Gastrocnemius medialis (tissue), 4 donors: ENCODE measurements at regions not wholly inside any gene's neighbourhood (a gene's known extent, or its start where the extent isn't known, plus 50 kb on each side); places are given as distances from the start of the nearest gene placed in this dataset.

Experiments used
- ATAC-seq, 2 donors: fragments of 150-250 bp; one replicate each; pipeline ENCODE4 v1.9.1; 2016
- DNase-seq, 2 donors: peaks; one replicate each; pipeline ENCODE4 v3.0.0-alpha.2; 2019
- H3K27ac ChIP-seq, 4 donors: fragments of 200-600 bp; sonication (generic); 1 replicate in 1 of 4; 2 replicates in 3 of 4; pipeline ENCODE4 v1.5.1; 2016 to 2018; ENCODE audit warnings: mild to moderate bottlenecking in 2 of 4, moderate library complexity in 1 of 4
- H3K27me3 ChIP-seq, 3 donors: fragments of 200-600 bp; sonication (generic) in 2 of 3; 1 replicate in 1 of 3; 2 replicates in 2 of 3; pipeline versions ENCODE4 v1.5.1 to v1.6.0; 2016 to 2019; ENCODE audit warnings: mild to moderate bottlenecking in 1 of 3, moderate library complexity in 1 of 3
- H3K36me3 ChIP-seq, 2 donors: fragments of 200-600 bp; sonication (generic) in 1 of 2; one replicate each; pipeline ENCODE4 v1.5.1; 2017 to 2018
- H3K4me1 ChIP-seq, 2 donors: fragments of 200-600 bp; sonication (generic) in 1 of 2; one replicate each; pipeline ENCODE4 v1.5.1; 2016 to 2017; ENCODE audit warnings: mild to moderate bottlenecking in 2 of 2
- H3K4me3 ChIP-seq, 4 donors: fragments of 200-600 bp; sonication (generic) in 3 of 4; 1 replicate in 1 of 4; 2 replicates in 3 of 4; pipeline ENCODE4 v1.5.1; 2016 to 2019; ENCODE audit warnings: mild to moderate bottlenecking in 2 of 4
- H3K9me3 ChIP-seq, 3 donors: fragments of 200-600 bp; sonication (generic) in 2 of 3; 1 replicate in 1 of 3; 2 replicates in 2 of 3; pipeline ENCODE4 v1.5.1; 2016 to 2019
- POLR2A ChIP-seq, 2 donors: fragments of 450-650 bp; IDR thresholded peaks; one replicate each; pipeline ENCODE4 v1.6.1; 2017; ENCODE audit warnings: antibody characterized with exemption in 2 of 2, mild to moderate bottlenecking in 2 of 2, moderate library complexity in 2 of 2
- in situ Hi-C, 4 donors: fragments of 200-750 bp; cut with MboI; loops; one replicate each; pipeline versions ENCODE4 v1.15.0 to v1.8.0; 2017; ENCODE audit warnings: low sequenced_read_pairs in 4 of 4
- intact Hi-C: fragments of 100-400 bp; cut with DNase I; formaldehyde crosslinking; loops from one replicate; pipeline ENCODE4 v1.15.1; 2023; ENCODE audit warnings: low total_unique reads
- TF ChIP-seq, protein P1 (sequence below), 5 experiments: fragments of 450-650 bp in 3 of 5; fragments of 200-600 bp in 2 of 5; sonication (generic) in 2 of 5; IDR thresholded peaks in 4 of 5; conservative IDR thresholded peaks in 1 of 5; 1 replicate in 4 of 5; 2 replicates in 1 of 5; pipeline ENCODE4 v1.5.1; 2016 to 2019; ENCODE audit warnings: antibody characterized with exemption in 5 of 5, mild to moderate bottlenecking in 3 of 5, moderate library complexity in 3 of 5

DNA sequence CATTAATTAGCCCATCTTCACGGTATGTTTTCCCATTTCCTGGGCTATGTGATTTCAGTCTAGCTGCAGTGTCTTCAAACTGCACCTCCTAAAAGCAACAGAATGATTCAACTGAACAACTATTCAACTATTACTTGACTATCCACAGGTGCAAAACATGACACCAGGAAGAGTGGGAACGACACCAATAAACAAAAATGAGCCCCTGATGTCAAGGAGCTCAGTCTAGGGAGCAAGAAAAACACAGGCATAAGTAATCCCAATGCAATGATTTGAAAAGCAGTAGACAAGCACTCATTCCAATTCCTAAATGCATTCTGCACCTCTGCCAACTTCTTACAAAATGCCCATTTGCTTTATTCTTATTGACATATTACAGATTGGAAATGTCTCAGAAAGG, 285.6 kb downstream of the ETS1 start:
- intact Hi-C loops, result no loop called here
- Histone ChIP-seq H3K27me3 (no peaks in the 10 kb centered on the region), H3K9me3 (no peaks in the 10 kb centered on the region), H3K27ac (no peak overlapping the region), H3K4me1 (peaks cover 0 to 16% of the 10 kb centered on the region in 2 donors), H3K36me3 (no peaks in the 10 kb centered on the region), H3K4me3 (no peak overlapping the region)
- in situ Hi-C loops, result no loop called here
- ATAC-seq (no peak), DNase-seq (no peak)
- no peak for TF ChIP-seq POLR2A (IDR thresholded peaks at IDR 0.05)
- TF ChIP-seq, protein P1, sequence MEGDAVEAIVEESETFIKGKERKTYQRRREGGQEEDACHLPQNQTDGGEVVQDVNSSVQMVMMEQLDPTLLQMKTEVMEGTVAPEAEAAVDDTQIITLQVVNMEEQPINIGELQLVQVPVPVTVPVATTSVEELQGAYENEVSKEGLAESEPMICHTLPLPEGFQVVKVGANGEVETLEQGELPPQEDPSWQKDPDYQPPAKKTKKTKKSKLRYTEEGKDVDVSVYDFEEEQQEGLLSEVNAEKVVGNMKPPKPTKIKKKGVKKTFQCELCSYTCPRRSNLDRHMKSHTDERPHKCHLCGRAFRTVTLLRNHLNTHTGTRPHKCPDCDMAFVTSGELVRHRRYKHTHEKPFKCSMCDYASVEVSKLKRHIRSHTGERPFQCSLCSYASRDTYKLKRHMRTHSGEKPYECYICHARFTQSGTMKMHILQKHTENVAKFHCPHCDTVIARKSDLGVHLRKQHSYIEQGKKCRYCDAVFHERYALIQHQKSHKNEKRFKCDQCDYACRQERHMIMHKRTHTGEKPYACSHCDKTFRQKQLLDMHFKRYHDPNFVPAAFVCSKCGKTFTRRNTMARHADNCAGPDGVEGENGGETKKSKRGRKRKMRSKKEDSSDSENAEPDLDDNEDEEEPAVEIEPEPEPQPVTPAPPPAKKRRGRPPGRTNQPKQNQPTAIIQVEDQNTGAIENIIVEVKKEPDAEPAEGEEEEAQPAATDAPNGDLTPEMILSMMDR (IDR thresholded peaks at IDR 0.05 in 4 of 5, conservative IDR thresholded peaks at IDR 0.05 in 1 of 5), result no peak

DNA sequence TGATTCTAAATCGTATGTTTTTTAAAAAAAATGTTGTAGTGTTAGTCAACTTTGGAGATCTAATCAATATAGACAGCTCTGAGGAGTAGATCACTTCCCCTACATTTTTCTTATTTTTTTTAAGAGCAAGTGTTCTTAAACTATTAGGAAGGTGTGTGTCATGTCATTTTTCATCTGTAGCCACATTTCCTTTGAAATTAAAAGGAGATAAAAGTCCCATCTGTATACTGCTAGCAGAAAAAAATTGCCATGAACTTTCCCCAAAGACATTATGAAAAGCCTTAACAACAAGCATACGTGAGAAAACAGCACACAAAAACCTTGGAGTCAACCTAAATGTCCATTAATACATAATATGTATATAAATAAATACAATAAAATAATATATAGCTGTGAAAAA, 286.6 kb downstream of the ETS1 start:
- in situ Hi-C loops (no loop called here), intact Hi-C loops (no loop called here)
- H3K4me1 ChIP-seq, result peaks cover 0 to 16% of the 10 kb centered on the region in 2 donors

DNA sequence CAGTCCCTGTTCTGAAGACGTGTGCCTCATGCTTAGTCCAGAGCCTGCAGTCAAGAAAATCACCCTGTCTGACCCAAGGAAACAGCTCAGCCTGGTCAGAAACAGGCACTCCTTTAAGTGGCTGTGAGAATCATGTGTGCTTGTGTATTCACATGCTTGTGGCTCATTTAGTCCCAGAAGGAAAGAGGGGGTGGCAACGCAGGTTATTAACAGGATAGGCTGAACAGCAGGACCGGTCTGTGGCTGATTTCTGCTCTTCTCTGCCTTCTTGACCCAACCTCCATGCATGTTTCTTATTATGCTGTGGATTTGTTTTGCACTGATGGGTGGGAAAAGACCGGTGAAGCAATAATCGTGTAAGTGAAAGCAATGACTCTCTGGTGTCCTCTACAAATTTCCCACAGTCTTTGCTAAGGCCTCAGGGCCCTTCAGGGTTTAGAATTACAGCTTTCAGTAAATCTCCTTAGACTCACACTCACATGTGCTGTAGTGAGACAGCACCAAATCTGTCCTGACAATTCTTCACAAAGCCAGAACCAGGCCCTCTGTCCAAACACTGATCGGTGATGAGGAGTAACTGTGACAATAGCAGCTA, 288.1 kb downstream of the ETS1 start:
- DNase-seq (peak; percentile 21 to 43), ATAC-seq (peak; percentile 59 to 76)
- no peak for TF ChIP-seq POLR2A (IDR thresholded peaks at IDR 0.05)
- TF ChIP-seq, protein P1 (IDR thresholded peaks at IDR 0.05 in 4 of 5, conservative IDR thresholded peaks at IDR 0.05 in 1 of 5), result no peak
- no peaks in the 10 kb centered on the region for H3K9me3 ChIP-seq
- H3K27ac ChIP-seq, result peak overlapping the region; percentile 50 to 71 (median 62)
- no peaks in the 10 kb centered on the region for H3K27me3 ChIP-seq
- no peak overlapping the region for H3K4me3 ChIP-seq
- in situ Hi-C loops (loop anchor here (25.0 kb wide), 1 partner anchor 538 kb away; no protein-coding TSS in a partner anchor), intact Hi-C loops (no loop called here)
- H3K4me1 ChIP-seq, result peaks cover 0 to 16% of the 10 kb centered on the region in 2 donors
- H3K36me3 ChIP-seq, result no peaks in the 10 kb centered on the region

More for the DNA sequence above, 286.6 kb downstream of the ETS1 start:
- no peaks in the 10 kb centered on the region for H3K27me3 ChIP-seq
- H3K4me3 ChIP-seq, result no peak overlapping the region
- H3K9me3 ChIP-seq, result no peaks in the 10 kb centered on the region
- DNase-seq (no peak), ATAC-seq (no peak)
- TF ChIP-seq, protein P1 (IDR thresholded peaks at IDR 0.05 in 4 of 5, conservative IDR thresholded peaks at IDR 0.05 in 1 of 5), result no peak
- no peak for TF ChIP-seq POLR2A (IDR thresholded peaks at IDR 0.05)
- no peaks in the 10 kb centered on the region for H3K36me3 ChIP-seq
- no peak overlapping the region for H3K27ac ChIP-seq

DNA sequence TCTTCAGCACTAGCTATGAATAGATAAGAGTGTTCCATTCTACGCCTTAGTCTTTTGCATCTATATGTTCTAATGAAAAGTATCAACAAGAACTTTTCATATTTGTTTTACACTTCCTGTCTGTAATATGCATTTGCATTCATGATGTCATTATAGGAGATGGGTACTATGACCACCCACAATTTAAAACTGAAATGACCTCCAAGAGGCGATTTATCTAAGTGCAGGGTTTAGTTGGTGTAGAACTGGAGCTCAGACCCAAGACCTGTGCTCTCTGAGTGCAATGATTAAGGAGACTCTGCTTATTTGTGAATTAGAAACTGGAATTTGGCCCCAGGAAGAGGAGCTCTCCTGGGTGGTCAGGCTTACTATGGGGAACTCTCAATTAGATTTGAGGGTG, 289.1 kb downstream of the ETS1 start:
- intact Hi-C loops (no loop called here), in situ Hi-C loops (loop anchor here (25.0 kb wide), 1 partner anchor 539 kb away; no protein-coding TSS in a partner anchor)
- Histone ChIP-seq H3K27me3 (no peaks in the 10 kb centered on the region), H3K9me3 (no peaks in the 10 kb centered on the region), H3K4me1 (peaks cover 0 to 16% of the 10 kb centered on the region in 2 donors), H3K4me3 (no peak overlapping the region), H3K27ac (peak overlapping the region; percentile 50 to 71 (median 62)), H3K36me3 (no peaks in the 10 kb centered on the region)
- ATAC-seq, result no peak
- TF ChIP-seq POLR2A (IDR thresholded peaks at IDR 0.05), result no peak
- TF ChIP-seq, protein P1 (IDR thresholded peaks at IDR 0.05 in 4 of 5, conservative IDR thresholded peaks at IDR 0.05 in 1 of 5), result no peak
- DNase-seq, result no peak
